HCT116 (cell line): ENCODE measurements at regions not wholly inside any gene's neighbourhood (a gene's known extent, or its start where the extent isn't known, plus 50 kb on each side); places are given as distances from the start of the nearest gene placed in this dataset.

Experiments
- CBX3 ChIP-seq: IDR thresholded peaks from 2 replicates; pipeline ENCODE4 v1.6.1; 2012; ENCODE audit warnings: low read depth
- SP1 ChIP-seq: IDR thresholded peaks from 2 replicates; pipeline ENCODE4 v1.6.1; 2012; ENCODE audit warnings: low read depth

DNA sequence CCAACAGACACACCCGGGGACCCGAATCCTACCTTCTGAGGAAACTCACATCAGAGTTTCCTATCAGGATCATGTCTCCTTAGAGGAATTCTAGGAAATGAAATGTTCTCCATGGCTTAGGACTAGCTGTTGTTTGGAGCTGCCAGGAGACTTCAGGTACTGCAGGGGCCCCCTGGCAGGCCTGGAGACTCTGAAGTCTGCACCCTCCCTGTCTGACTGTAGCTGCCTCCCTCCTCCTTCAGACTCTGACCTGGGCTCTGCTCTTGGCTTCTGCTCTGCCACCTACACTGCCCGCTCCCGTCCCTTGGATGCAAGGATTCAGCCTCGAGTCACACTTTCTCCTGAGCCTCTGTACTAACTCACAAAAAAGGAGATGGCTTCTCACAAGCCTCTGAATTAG lies 232.8 kb downstream of the INHBA start:
- TF ChIP-seq SP1 (no peak), CBX3 (no peak)
